ENCODE measurements at regions not wholly inside any gene's neighbourhood (a gene's known extent, or its start where the extent isn't known, plus 50 kb on each side); places are given as distances from the start of the nearest gene placed in this dataset.

DNA sequence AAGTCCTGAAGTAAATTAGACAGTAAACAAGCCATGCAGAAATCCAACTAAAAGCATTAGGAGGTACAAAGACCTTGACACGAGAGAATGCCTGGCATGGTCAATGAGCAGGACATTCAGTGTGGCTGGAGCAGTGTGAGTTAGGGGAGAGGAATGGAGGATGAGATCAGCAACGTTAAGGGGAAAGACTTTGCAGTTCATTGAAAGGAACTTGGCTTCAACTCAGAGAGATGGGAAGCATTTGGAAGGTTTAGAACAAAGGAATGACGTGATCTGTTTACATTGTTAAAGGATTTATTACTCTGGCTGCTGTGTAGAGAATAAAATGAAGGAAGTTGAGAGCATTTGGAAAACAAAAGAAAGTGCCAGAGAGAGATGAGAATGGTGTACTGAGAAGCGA, 621.3 kb downstream of the XIRP2 start:
- 11 to 19% methylated on average over 4 of the region's 4 CpGs for WGBS, 2 donors
- Histone ChIP-seq H3K36me3 (no peaks in the 10 kb centered on the region), H3K4me3 (no peak overlapping the region), H3K9me3 (no peaks in the 10 kb centered on the region), H3K27ac (no peak overlapping the region), H3K27me3 (no peaks in the 10 kb centered on the region), H3K4me1 (peaks cover 0 to 8% (median 0%) of the 10 kb centered on the region in 4 donors)
- TF ChIP-seq POLR2A (IDR thresholded peaks at IDR 0.05) (no peak), EP300 (IDR thresholded peaks at IDR 0.05) (no peak)
- TF ChIP-seq, protein P1, sequence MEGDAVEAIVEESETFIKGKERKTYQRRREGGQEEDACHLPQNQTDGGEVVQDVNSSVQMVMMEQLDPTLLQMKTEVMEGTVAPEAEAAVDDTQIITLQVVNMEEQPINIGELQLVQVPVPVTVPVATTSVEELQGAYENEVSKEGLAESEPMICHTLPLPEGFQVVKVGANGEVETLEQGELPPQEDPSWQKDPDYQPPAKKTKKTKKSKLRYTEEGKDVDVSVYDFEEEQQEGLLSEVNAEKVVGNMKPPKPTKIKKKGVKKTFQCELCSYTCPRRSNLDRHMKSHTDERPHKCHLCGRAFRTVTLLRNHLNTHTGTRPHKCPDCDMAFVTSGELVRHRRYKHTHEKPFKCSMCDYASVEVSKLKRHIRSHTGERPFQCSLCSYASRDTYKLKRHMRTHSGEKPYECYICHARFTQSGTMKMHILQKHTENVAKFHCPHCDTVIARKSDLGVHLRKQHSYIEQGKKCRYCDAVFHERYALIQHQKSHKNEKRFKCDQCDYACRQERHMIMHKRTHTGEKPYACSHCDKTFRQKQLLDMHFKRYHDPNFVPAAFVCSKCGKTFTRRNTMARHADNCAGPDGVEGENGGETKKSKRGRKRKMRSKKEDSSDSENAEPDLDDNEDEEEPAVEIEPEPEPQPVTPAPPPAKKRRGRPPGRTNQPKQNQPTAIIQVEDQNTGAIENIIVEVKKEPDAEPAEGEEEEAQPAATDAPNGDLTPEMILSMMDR (IDR thresholded peaks at IDR 0.05), result no peak
- no peak for DNase-seq (ENCODE audit: low spot score in 2 of 2)

DNA sequence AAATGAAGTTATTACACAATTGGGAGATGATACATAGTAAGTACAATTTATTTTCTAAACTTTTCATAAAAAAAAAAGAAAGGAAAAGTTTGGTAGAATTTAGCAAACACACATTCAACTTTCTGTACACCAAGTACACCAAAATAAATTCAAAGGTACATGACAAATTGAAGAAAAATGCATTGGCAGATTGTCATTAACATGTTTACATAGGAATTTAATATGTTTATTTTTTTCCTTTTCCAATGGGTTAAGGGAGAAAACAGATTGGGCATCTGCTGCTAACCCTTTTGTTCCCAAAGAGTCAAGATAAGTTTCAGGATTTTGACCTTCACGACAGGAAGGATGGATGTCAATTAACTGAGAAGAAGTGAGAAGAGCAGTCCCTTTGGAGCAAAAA, 620.4 kb downstream of the XIRP2 start:
- Histone ChIP-seq H3K27ac (no peak overlapping the region), H3K4me3 (no peak overlapping the region), H3K9me3 (no peaks in the 10 kb centered on the region), H3K27me3 (no peaks in the 10 kb centered on the region), H3K36me3 (no peaks in the 10 kb centered on the region), H3K4me1 (peaks cover 0 to 8% (median 0%) of the 10 kb centered on the region in 4 donors)
- TF ChIP-seq, protein P1 (IDR thresholded peaks at IDR 0.05), result no peak
- no peak for TF ChIP-seq EP300 (IDR thresholded peaks at IDR 0.05)
- no peak for TF ChIP-seq POLR2A (IDR thresholded peaks at IDR 0.05)
- 65 to 79% methylated on average over 1 of the region's 1 CpG for whole genome bisulfite sequencing, 2 donors
- DNase-seq (ENCODE audit: low spot score in 2 of 2), result no peak

DNA sequence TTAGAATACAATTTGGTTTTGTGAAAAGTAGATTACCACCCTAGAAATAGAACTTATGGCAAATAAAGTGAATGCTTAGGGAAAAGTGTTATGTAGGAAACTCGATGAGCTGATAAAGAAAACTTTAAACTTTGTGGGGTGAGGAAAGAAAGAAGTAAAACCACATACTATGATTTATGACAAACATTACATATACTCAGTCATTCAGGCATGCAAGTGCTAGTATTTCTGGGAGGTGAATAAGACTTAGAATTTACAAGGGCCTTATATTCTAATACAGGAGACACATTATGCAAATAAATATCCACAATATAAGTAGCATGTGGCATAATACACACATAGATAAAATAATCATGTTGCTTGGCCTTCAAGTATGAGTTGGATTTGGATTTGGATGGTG, 618.1 kb downstream of the XIRP2 start:
- Histone ChIP-seq H3K4me3 (no peak overlapping the region), H3K36me3 (no peaks in the 10 kb centered on the region), H3K27me3 (no peaks in the 10 kb centered on the region), H3K27ac (no peak overlapping the region), H3K9me3 (no peaks in the 10 kb centered on the region), H3K4me1 (peaks cover 0 to 8% (median 0%) of the 10 kb centered on the region in 4 donors)
- TF ChIP-seq POLR2A (IDR thresholded peaks at IDR 0.05) (no peak), EP300 (IDR thresholded peaks at IDR 0.05) (no peak)
- TF ChIP-seq, protein P1 (IDR thresholded peaks at IDR 0.05), result no peak
- 73 to 80% methylated on average over 1 of the region's 1 CpG for WGBS, 2 donors
- DNase-seq (ENCODE audit: low spot score in 2 of 2), result no peak

DNA sequence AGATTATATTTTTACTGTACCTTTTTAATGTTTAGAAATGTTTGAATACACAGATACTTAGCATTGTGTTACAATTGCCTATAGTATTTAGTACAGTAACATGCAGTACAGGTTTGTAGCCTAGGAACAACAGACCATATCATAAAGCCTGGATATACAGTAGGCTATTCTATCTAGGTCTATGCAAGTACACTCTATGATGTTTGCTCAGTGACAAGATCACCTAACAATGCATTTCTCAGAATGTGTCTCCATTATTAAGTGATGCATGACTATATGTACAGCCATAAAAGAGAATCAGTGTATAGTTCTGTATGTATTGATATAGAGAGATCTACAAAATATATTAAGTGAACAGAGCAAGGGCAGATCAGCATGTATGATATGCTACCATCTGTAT, 616.4 kb downstream of the XIRP2 start:
- Histone ChIP-seq H3K27me3 (no peaks in the 10 kb centered on the region), H3K4me1 (peaks cover 0 to 5% (median 0%) of the 10 kb centered on the region in 4 donors), H3K9me3 (no peaks in the 10 kb centered on the region), H3K36me3 (no peaks in the 10 kb centered on the region), H3K27ac (no peak overlapping the region), H3K4me3 (no peak overlapping the region)
- TF ChIP-seq EP300 (IDR thresholded peaks at IDR 0.05) (no peak), POLR2A (IDR thresholded peaks at IDR 0.05) (no peak)
- TF ChIP-seq, protein P1 (IDR thresholded peaks at IDR 0.05), result no peak
- no peak for DNase-seq (ENCODE audit: low spot score in 2 of 2)

DNA sequence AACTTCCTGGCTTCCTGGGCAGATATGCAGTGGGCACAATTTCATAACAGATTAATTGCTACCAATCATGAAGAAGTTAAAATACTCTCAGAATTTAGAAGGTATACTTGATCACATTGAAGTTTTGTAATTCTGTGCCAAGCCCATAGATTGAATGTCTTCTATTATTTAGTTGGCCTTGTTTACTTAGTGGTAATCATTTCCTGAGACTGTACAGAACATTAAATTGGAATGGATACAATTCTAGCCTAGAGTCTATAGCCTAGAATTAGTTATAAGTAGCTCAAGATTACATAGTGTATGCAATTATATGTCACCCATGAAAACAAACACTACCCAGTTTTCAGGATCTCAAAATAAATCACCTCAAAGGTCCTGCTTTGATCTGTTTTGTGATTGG, 615.8 kb downstream of the XIRP2 start:
- H3K4me1 ChIP-seq, result no peaks in the 10 kb centered on the region
- no peaks in the 10 kb centered on the region for H3K36me3 ChIP-seq
- no peak for DNase-seq (ENCODE audit: low spot score in 2 of 2)
- H3K27ac ChIP-seq, result no peak overlapping the region
- no peaks in the 10 kb centered on the region for H3K9me3 ChIP-seq
- H3K4me3 ChIP-seq, result no peak overlapping the region
- TF ChIP-seq POLR2A (IDR thresholded peaks at IDR 0.05) (no peak), EP300 (IDR thresholded peaks at IDR 0.05) (no peak)
- TF ChIP-seq, protein P1 (IDR thresholded peaks at IDR 0.05), result no peak
- no peaks in the 10 kb centered on the region for H3K27me3 ChIP-seq
